Prostate gland (tissue), 1 donor: ENCODE measurements at regions not wholly inside any gene's neighbourhood (a gene's known extent, or its start where the extent isn't known, plus 50 kb on each side); places are given as distances from the start of the nearest gene placed in this dataset.
"Not testable (repeated sequence)": the region's sequence is repeated elsewhere in the genome, so short reads cannot be mapped to it uniquely, and the experiment has no call there.

Experiments
- POLR2A ChIP-seq: fragments of 450-650 bp; IDR thresholded peaks from one replicate; pipeline ENCODE4 v1.6.1; 2016; ENCODE audit warnings: antibody characterized with exemption, mild to moderate bottlenecking
- POLR2AphosphoS5 ChIP-seq: sonication (generic); formaldehyde crosslinking; IDR thresholded peaks from one replicate; pipeline ENCODE4 v1.6.1; 2017; ENCODE audit warnings: antibody characterized with exemption

DNA sequence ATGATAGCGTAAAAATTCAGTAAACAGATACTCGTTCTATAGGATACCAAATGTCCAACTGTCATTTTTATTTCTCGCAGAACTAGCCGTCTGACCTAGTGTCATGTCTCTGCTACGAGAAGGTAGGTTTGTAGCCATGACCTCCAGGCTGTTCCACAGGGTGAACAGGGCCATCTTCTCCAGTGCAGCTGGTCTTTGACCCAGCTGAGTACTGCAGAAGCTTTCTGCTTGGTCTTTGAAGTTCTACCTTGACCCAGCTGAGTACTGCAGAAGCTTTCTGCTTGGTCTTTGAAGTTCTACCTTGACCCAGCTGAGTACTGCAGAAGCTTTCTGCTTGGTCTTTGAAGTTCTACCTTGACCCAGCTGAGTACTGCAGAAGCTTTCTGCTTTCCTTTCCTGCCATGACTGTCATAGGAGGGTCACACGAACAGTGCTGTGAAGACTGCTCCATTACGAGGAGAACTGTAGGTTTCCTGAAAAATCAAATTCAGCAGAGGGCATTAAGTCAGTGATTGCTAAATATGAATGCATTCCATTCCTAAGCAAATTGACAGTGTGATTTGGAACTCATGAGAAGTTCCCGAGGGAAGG is 532.8 kb upstream of the NRP1 start:
- not testable (repeated sequence) for TF ChIP-seq POLR2AphosphoS5, POLR2A
